B cell (primary cell): ENCODE measurements at regions not wholly inside any gene's neighbourhood (a gene's known extent, or its start where the extent isn't known, plus 50 kb on each side); places are given as distances from the start of the nearest gene placed in this dataset.

Experiments
- ATAC-seq: fragments of 200-7000 bp; cut with Tn5 transposase; one replicate; pipeline ENCODE4 v1.10.0; 2021; ENCODE audit warnings: low read depth, mild to moderate bottlenecking, moderate number of reproducible peaks, moderate library complexity
- CTCF ChIA-PET: fragments of 350-600 bp; sonication (Branson Sonifier 250); formaldehyde crosslinking; loops from one replicate; lab custom pipeline; 2021; ENCODE audit warnings: antibody characterized with exemption, inconsistent platforms; lab: Charles Lee
- POLR2A ChIA-PET: fragments of 350-600 bp; sonication (Branson Sonifier 250); formaldehyde crosslinking; loops from one replicate; lab custom pipeline; 2021; ENCODE audit warnings: antibody characterized with exemption; lab: Charles Lee
- DNase-seq: peaks from one replicate; pipeline ENCODE4 v3.0.0; 2013
- H2AFZ ChIP-seq: 2 replicates; pipeline ENCODE4 v1.6.1; 2012; ENCODE audit warnings: mild to moderate bottlenecking, low read depth, low read length; ENCODE audit not compliant: insufficient read depth, poor library complexity, severe bottlenecking
- H3K27ac ChIP-seq, 2 donors: 1 replicate in 1 of 2; 2 replicates in 1 of 2; pipeline ENCODE4 v1.5.1; 2012 to 2013; ENCODE audit warnings: low read length in 2 of 2, mild to moderate bottlenecking in 2 of 2, moderate library complexity in 1 of 2
- H3K27me3 ChIP-seq, 4 experiments: fragments of 200-600 bp in 1 of 4; sonication (generic) in 1 of 4; replicated peaks in 1 of 4; 1 replicate in 2 of 4; 2 replicates in 2 of 4; pipeline versions ENCODE4 v1.6.1 to v1.7.0; 2013 to 2016; ENCODE audit warnings: low read length in 3 of 4, mild to moderate bottlenecking in 2 of 4, mixed read lengths in 1 of 4, moderate library complexity in 1 of 4; ENCODE audit not compliant: insufficient read depth in 4 of 4, control insufficient read depth in 3 of 4; ENCODE audit errors: control extremely low read depth in 1 of 4
- H3K36me3 ChIP-seq, 2 experiments: replicated peaks in 1 of 2; 1 replicate in 1 of 2; 2 replicates in 1 of 2; pipeline versions ENCODE4 v1.6.1 to v1.7.1; 2013; ENCODE audit warnings: low read length in 1 of 2; ENCODE audit not compliant: insufficient read depth in 2 of 2, control insufficient read depth in 1 of 2; ENCODE audit errors: control extremely low read depth in 1 of 2, extremely low read depth in 1 of 2
- H3K4me1 ChIP-seq, 2 donors: fragments of 200-600 bp in 1 of 2; sonication (generic) in 1 of 2; 1 replicate in 1 of 2; 2 replicates in 1 of 2; pipeline versions ENCODE4 v1.5.1 to v1.6.1; 2013 to 2017; ENCODE audit warnings: low read length in 2 of 2; ENCODE audit not compliant: control insufficient read depth in 2 of 2, insufficient read depth in 2 of 2
- H3K4me2 ChIP-seq: replicated peaks from 2 replicates; pipeline ENCODE3; 2012; ENCODE audit warnings: mild to moderate bottlenecking, low read depth, low read length; ENCODE audit not compliant: poor library complexity, severe bottlenecking
- H3K4me3 ChIP-seq, 5 experiments: fragments of 200-600 bp in 1 of 5; sonication (generic) in 1 of 5; 1 replicate in 3 of 5; 2 replicates in 2 of 5; pipeline versions ENCODE4 v1.5.1 to v1.7.0; 2011 to 2016; ENCODE audit warnings: low read length in 4 of 5, mild to moderate bottlenecking in 4 of 5, low read depth in 2 of 5, control low read depth in 1 of 5, moderate library complexity in 1 of 5; ENCODE audit not compliant: insufficient read depth in 1 of 5; ENCODE audit errors: control extremely low read depth in 1 of 5, extremely low read depth in 1 of 5
- H3K79me2 ChIP-seq: fragments of 200-600 bp; sonication (generic); one replicate; pipeline ENCODE4 v1.6.0; 2016; ENCODE audit warnings: low read length; ENCODE audit not compliant: control insufficient read depth, insufficient read depth
- H3K9ac ChIP-seq: fragments of 200-600 bp; sonication (generic); 2 replicates; pipeline ENCODE4 v1.6.1; 2017; ENCODE audit warnings: mild to moderate bottlenecking, low read length, moderate library complexity
- H3K9me3 ChIP-seq, 3 donors: one replicate each; pipeline versions ENCODE4 v1.6.1 to v1.7.1; 2013; ENCODE audit warnings: low read length in 2 of 3; ENCODE audit not compliant: control insufficient read depth in 2 of 3, insufficient read depth in 1 of 3; ENCODE audit errors: control extremely low read depth in 1 of 3
- H4K20me1 ChIP-seq: 2 replicates; pipeline ENCODE4 v1.6.0; 2012; ENCODE audit warnings: mild to moderate bottlenecking, low read length; ENCODE audit not compliant: insufficient read depth, control insufficient read depth, poor library complexity, severe bottlenecking
- H3K27ac Mint-ChIP-seq: one replicate; pipeline ENCODE4 v1.8.0; 2021; ENCODE audit warnings: mixed read lengths
- H3K27me3 Mint-ChIP-seq: one replicate; pipeline ENCODE4 v1.8.0; 2021; ENCODE audit warnings: mixed read lengths
- H3K4me1 Mint-ChIP-seq: one replicate; pipeline ENCODE4 v1.8.0; 2021; ENCODE audit warnings: mixed read lengths
- H3K4me3 Mint-ChIP-seq: one replicate; pipeline ENCODE4 v1.8.0; 2021; ENCODE audit warnings: mixed read lengths
- H3K9me3 Mint-ChIP-seq: one replicate; pipeline ENCODE4 v1.8.0; 2022; ENCODE audit warnings: mixed read lengths; ENCODE audit not compliant: insufficient read depth
- CTCF ChIP-seq: fragments of 200-600 bp; IDR thresholded peaks from one replicate; pipeline ENCODE4 v1.8.0; 2022; ENCODE audit warnings: antibody characterized with exemption, mild to moderate bottlenecking
- EZH2 ChIP-seq: IDR thresholded peaks from 2 replicates; pipeline ENCODE4 v1.6.1; 2012; ENCODE audit warnings: borderline replicate concordance, low read depth, mild to moderate bottlenecking, moderate library complexity, low read length; ENCODE audit not compliant: insufficient read depth, poor library complexity, severe bottlenecking
- WGBS: methylation state at CpG from one replicate; pipeline ENCODE4 v1.1.5; 2013; ENCODE audit warnings: missing lambda C conversion rate; ENCODE audit not compliant: insufficient coverage; 5-methylcytosine and 5-hydroxymethylcytosine counted together
- intact Hi-C: fragments of 100-400 bp; cut with micrococcal nuclease; formaldehyde crosslinking; loops from one replicate; pipeline ENCODE4 v1.10.0; 2022

DNA sequence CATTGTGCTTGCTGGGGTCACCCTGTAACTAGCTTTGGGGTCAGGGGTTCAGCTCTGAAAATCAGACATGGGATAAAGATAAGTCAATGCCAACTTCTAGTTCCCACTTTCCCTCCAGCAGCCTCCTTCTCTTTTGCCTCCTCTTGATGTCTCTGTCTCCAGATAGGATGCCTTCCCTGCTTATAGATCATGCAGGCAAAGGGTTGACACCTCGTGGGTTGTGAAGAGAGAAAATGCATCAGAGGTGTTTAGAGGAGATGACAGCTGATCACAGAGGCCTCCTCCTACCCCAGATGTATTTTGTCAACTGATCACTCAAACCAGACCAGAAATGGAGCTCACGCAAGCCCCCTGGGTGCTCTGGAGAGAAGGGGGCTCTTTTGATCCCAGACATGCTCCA, 337.8 kb downstream of the BUD13 start:
- no CpG with 5 or more reads among the region's 2 CpGs for WGBS
- no peak overlapping the region for H3K4me3 Mint-ChIP-seq
- H3K9ac ChIP-seq = no peak overlapping the region
- H3K9me3 Mint-ChIP-seq = no peaks in the 10 kb centered on the region
- peaks cover 0 to 13% (median 0%) of the 10 kb centered on the region in 3 donors for H3K9me3 ChIP-seq
- no peak overlapping the region for H2AFZ ChIP-seq
- no peak overlapping the region for H3K4me2 ChIP-seq
- peaks cover 9% of the 10 kb centered on the region for H3K27me3 Mint-ChIP-seq
- CTCF ChIA-PET = no interaction called here
- no peak overlapping the region for H3K27ac Mint-ChIP-seq
- POLR2A ChIA-PET = no interaction called here
- no peak overlapping the region for H3K27ac ChIP-seq
- TF ChIP-seq EZH2 (no peak), CTCF (no peak)
- H3K4me3 ChIP-seq = no peak overlapping the region
- H3K79me2 ChIP-seq = no peaks in the 10 kb centered on the region
- DNase-seq = no peak
- no peaks in the 10 kb centered on the region for H4K20me1 ChIP-seq
- intact Hi-C loops = no loop called here
- H3K4me1 ChIP-seq = no peaks in the 10 kb centered on the region
- no peaks in the 10 kb centered on the region for H3K36me3 ChIP-seq
- no peaks in the 10 kb centered on the region for H3K4me1 Mint-ChIP-seq
- peaks cover 0 to 3% (median 0%) of the 10 kb centered on the region in 4 experiments for H3K27me3 ChIP-seq
- no peak for ATAC-seq

DNA sequence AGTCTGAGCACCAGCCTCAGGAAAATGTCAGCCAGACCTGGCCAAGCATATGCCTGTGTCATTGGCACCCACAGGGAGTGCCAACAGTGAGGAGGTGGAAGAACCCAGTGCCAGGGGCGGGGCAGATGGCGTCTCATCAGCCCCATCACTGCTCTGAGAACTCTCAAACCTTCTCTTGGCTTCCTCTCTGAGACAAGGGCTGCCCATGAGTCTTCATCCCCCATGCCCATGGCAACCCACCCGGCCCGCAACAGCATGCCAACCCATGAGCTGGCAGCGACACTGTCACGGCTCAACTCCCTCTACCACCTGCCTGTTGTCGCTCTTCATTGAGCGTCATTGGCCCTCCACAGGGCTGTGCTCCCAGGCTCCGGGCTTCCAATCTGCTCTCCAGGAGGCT, 340.5 kb downstream of the BUD13 start:
- POLR2A ChIA-PET = no interaction called here
- H3K9ac ChIP-seq = no peak overlapping the region
- H4K20me1 ChIP-seq = no peaks in the 10 kb centered on the region
- 85% methylated on average over 7 of the region's 9 CpGs for WGBS
- Mint-ChIP-seq H3K4me3 (no peak overlapping the region), H3K27ac (no peak overlapping the region), H3K4me1 (no peaks in the 10 kb centered on the region), H3K9me3 (no peaks in the 10 kb centered on the region), H3K27me3 (peaks cover 11% of the 10 kb centered on the region)
- intact Hi-C loops = no loop called here
- H3K4me1 ChIP-seq = no peaks in the 10 kb centered on the region
- no peaks in the 10 kb centered on the region for H3K36me3 ChIP-seq
- H3K4me3 ChIP-seq = no peak overlapping the region
- no peak overlapping the region for H3K27ac ChIP-seq
- H3K9me3 ChIP-seq = peaks cover 0 to 17% (median 0%) of the 10 kb centered on the region in 3 donors
- no peak for DNase-seq
- H3K4me2 ChIP-seq = no peak overlapping the region
- no peak overlapping the region for H2AFZ ChIP-seq
- H3K27me3 ChIP-seq = peaks cover 0 to 3% (median 0%) of the 10 kb centered on the region in 4 experiments
- CTCF ChIA-PET = no interaction called here
- H3K79me2 ChIP-seq = no peaks in the 10 kb centered on the region
- no peak for TF ChIP-seq CTCF
- TF ChIP-seq EZH2 = no peak
- no peak for ATAC-seq
